ENCODE measurements at regions not wholly inside any gene's neighbourhood (a gene's known extent, or its start where the extent isn't known, plus 50 kb on each side); places are given as distances from the start of the nearest gene placed in this dataset.

- DNase-seq: no peak
Measured at GRCh38 chr2:120785228-120785966, 49.7 kb downstream of the GLI2 start.

DNA sequence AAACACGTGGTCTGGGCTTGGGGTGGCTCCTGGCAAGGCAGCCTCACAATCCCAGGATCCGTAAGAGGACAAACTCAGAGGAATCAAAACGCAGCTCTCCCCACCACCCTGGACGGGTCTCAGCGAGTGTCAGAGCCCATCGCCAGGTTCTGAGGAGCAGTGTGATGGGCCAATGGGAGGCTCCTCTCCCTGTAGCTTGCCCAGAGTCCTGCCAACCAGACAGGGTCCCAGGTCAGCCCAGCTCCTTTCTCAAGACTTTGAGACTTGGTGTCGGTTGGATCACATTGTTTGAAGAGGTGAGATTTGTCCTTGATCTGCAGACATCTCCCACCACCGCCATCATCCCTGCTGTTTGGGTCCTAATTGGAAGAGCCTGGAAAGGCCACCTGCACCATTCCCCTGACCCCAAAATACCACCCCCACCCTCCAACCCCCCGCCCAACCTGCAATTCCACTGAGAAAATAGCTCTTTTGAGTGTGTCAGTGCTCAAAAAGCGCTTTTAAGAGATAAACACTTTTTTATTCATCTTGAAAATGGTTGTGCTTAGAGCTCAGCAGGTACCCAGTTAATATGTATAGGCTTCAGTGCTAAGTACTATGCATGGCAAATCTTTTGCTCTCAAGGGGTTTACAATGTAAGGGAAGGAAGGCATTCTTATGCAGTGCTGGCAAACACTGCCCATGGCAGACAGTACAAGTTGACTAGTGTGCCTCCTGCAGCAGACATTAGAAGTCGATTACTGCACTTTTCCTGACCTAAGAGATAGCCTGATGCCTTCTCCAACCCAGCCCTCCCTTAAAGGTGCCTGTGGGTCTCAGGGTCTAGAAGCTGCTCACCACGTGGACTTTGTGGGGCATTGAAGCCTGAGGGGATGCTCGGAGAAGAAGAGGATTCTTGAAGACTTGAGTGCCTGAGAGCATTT is 50.6 kb downstream of the GLI2 start:
- DNase-seq: no peak

GRCh38 chr2:120787111-120787821 is 51.6 kb downstream of the GLI2 start:
- no peak for DNase-seq

GRCh38 chr2:120787822-120788700 is 52.4 kb downstream of the GLI2 start:
- DNase-seq: no peak

- no peak for DNase-seq
Measured at GRCh38 chr2:120791243-120791961, 55.7 kb downstream of the GLI2 start.

DNA sequence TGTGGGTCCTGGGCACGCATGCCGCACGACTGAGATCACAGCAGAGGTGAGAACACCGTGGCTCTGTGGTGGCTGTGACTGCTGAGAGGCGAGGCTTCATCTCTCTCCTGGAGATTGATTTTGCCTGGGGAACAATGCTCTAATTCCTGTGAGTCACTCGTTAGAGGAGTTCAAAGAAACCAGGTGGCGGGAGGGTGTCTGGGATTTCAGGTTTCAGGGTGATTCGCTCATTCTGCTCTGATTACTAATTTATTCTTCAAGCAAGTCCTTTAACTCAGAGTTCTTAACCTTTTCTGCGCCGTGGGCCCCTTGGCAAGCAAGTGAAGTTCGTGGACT is 56.3 kb downstream of the GLI2 start:
- DNase-seq: no peak

DNA sequence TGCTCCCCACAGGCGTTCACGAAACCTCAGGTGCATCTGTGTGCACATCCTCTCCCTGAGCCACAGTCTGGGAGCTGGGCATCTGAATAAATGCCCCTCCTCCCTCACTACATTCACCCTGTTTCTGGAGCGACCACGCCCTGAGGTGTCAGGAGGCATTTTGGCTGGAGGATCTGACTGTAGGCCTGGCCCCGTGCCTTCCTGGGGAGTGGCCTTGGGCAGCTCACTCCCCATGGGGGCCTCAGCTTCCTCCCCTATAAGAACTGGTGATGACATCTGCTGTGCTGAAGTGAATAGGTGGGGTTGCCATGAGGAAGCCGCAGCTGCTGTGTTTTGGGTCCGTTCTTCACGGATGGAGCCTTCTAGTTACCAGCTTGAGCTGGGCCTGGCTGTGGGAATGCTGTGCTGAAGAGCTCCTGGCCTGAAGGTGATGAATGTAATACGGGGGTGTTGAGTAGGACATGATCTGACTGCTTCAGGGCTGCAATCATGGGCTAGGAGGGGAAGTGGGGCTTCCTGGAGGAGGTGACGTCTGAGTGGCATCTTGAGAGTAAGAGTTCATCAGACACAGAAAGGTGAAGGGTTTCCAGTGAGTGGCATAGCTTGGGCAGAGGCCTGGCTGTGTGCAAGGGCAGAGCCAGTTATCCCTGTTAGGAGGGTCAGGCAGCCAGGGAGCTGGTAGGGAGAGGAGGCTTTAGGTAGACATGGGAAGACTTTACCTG is 58.2 kb downstream of the GLI2 start:
- no peak for DNase-seq

DNA sequence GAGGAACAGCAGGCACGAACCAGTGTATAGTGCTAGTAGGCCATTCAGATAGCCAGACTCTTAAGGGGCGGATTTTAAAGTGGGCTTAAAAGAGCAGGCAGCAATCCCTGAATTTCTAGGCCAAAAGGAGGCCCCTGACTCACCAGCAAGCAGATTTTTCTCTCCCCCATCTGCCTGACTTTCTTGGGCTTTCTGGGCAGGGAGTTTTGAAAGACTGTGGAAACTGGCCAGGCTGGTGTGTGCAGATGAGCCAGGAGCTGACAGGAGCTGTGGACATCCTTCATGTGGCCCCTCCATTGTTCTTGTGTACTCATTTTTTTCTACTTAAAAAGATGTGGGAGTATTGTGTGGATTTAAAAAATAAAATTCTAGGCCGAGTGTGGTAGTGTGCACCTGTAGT is 59.0 kb downstream of the GLI2 start:
- no peak for DNase-seq

DNA sequence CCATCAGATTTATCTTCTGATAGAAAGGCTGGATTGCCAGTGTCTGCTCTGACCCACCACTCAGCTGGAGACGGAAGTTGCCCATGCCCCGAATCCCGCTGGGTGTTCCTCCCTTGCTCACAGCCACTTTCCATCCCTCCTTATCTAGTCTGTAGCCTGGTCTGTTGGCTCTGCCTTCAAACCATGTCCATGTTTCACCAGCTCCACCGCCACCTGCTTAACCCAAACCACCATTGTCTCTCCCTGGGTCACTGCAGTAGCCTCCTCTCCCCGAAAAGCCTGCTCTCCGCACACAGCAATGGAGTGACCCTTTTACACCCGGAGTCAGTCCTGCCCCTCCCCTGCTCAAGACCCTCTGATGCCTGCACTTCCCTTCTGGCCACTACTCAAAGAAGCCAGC is 60.4 kb downstream of the GLI2 start:
- DNase-seq: no peak

DNA sequence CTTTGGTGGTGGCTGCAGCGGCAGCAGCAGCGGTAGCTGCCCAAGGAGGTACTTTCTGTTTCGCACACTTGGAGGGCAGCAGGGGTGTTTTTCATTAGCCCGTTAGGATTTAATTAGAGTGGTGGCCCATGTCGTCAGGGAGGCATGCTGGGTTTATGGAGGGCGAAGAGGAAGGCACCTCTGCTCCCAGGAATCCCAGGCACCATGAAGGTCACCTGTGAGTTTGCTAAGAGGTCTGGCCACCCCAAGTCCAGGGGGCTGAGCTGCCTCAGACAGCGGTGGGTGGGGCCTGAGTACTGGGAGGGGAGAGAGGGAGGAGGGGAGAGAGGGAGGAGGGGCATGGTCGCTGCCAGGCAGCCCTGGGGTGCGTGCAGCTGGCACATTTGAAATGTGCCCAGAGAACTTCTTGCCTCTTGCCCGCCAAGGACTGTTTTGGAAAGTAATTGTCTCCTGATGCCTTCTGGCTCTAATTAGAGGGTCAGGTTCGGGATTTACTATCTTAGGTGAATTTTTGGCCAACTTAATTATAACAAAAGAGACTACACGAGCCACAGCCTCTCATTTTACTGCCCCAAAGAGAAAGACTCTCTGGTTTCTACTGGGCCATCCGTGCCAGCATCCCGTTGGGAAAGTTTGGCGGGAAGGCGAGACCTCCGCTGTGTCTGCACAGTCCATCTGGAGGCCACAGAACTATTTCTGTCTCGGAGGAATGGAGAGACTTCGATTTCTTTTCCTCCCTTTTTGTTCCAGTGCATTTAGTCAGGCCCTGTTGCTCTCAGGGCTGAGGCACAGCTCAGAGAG is 62.0 kb downstream of the GLI2 start:
- no peak for DNase-seq

GRCh38 chr2:120798567-120799247 is 63.0 kb downstream of the GLI2 start:
- no peak for DNase-seq

DNA sequence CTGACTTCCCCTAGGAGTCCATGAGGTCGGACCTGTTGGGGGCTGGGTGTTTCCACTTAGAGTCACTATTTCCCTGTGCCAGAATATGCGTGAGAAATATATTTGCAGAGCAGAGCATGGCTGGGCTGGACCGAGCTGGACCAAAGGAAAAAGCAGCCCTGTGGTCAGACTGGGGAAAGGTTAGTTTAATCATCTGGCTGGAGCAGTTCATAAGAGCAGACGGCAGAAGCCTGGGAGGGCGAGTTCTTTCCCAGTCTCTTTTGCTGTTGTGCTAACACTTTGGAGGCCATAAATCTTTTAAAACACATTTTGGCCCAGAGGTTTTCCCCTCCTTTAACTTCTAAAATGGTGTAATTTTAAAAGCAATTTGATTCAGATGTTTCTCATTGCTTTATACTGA is 66.5 kb downstream of the GLI2 start:
- no peak for DNase-seq

DNA sequence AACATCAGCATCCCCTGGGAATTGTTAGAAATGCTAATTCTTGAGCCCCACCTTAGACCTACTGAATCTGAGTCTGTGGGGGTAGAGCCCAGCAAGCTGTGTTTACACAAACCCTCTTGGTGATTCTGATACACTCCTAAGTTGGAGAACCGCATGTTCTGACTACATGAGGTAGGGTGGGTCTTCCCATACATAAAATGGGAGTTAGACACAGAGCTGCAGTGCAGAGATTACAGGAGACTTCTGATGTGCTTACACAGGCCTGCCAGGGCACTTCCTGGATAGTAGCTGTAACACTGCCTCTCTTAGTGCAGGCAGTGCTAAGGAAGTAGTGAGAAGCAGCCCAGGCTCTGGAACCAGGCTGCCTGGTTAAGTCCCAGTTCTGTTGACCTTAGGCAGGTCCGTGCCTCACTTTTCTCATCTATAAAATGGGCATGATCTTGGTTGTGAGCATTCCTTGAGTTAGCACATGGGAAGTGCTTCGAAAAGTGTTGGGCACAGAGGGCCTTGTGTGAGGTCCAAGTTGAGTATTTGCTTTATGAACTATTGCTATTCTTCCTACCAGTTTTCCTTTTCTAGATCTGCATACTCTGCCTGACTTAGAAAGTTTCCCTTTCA is 67.3 kb downstream of the GLI2 start:
- DNase-seq: no peak

DNA sequence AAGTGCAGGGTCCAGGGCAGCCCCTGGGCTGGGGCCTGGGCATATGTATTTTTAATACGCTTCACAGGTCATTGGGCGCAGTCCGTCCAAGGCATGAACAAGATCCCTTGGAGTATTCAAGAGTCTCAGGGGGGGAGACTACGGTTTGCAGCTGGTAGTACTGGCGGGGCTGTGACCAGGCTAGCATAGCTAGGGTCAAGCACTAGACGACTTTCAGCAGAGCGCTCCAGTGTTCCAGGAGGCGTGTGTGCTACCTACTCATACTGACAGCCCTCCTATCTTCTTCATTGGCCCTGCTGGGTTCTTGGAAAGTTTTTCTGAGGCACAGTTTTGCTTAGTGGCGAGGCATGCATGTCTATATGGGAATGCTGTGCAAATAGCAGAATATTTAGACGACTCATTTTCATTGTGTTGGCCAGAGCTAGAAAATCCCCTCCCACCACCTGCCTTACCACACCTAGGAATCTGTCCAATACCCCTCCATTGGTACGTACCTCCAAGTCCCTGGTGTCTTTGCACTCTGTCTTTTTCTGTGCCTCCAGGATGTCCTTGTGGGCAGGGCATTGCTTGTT is 68.2 kb downstream of the GLI2 start:
- DNase-seq: no peak

DNA sequence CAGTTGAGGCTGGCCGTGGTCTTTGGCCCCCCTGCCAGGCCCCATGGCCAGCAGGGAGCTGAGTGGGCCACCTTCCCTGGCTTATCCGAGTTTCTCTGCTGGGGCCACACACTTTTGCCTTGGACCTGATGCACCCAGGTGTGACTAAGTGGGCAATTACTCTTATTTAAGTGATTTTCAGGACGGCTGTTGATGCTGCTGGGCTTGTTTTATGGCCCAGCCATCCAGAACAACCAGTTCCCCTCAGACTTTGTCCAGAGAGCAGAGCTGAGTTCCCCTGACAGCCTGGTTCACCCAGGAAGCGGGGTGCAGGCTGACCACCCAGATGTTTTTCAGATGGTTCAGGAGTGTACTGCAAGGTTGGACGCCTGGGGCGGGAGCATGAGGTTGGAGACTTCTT is 68.8 kb downstream of the GLI2 start:
- no peak for DNase-seq

- DNase-seq: no peak
Measured at GRCh38 chr2:120805011-120805410, 69.3 kb downstream of the GLI2 start.

DNA sequence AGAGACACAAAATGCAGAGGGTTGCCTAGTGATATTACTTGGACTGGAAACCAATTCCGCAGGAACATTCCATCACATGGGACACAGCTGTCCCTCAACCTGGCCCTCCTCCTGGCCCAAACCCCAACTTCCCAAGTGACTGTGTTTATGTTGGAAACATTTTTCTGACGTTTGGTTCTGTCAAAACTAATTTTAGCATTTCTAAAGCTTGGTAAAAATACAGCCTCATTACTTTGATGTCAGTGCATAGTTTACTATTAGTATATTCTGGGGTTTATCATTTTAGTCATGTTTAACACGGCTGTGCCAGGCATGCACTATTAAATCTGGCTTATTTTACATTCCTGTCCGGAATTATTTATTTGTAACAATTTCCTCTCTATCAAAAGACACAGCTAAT is 69.9 kb downstream of the GLI2 start:
- no peak for DNase-seq

GRCh38 chr2:120807751-120808150 is 72.1 kb downstream of the GLI2 start:
- no peak for DNase-seq

- DNase-seq: no peak
Measured at GRCh38 chr2:120809151-120809550, 73.5 kb downstream of the GLI2 start.

All from activated CD4-positive, alpha-beta T cell treated with anti-CD3 and anti-CD28 coated beads, Interleukin-2, Interleukin-6, amounts not matched to agents 100 ng/mL and 50 ng/mL, durations not matched to agents 16 hours and 8 hours (primary cell).